NCI-H2227 treated with DMSO at 0.1 percent for 48 hours (cell line): ENCODE measurements at regions not wholly inside any gene's neighbourhood (a gene's known extent, or its start where the extent isn't known, plus 50 kb on each side); places are given as distances from the start of the nearest gene placed in this dataset.

Experiments used
- DNase-seq: peaks from one replicate; lab custom pipeline; 2025; lab: John Stamatoyannopoulos, UW

- no peak for DNase-seq
Measured at GRCh38 chr19:27694361-27695055, 1518.4 kb downstream of the UQCRFS1 start.

GRCh38 chr19:27691991-27692390 lies 1521.0 kb downstream of the UQCRFS1 start:
- no peak for DNase-seq

GRCh38 chr19:27689734-27690241 lies 1523.2 kb downstream of the UQCRFS1 start:
- no peak for DNase-seq

- no peak for DNase-seq
Measured at GRCh38 chr19:27684293-27684692, 1528.7 kb downstream of the UQCRFS1 start.

GRCh38 chr19:27681972-27682371 lies 1531.0 kb downstream of the UQCRFS1 start:
- no peak for DNase-seq

- no peak for DNase-seq
Measured at GRCh38 chr19:27679905-27680304, 1533.0 kb downstream of the UQCRFS1 start.

DNA sequence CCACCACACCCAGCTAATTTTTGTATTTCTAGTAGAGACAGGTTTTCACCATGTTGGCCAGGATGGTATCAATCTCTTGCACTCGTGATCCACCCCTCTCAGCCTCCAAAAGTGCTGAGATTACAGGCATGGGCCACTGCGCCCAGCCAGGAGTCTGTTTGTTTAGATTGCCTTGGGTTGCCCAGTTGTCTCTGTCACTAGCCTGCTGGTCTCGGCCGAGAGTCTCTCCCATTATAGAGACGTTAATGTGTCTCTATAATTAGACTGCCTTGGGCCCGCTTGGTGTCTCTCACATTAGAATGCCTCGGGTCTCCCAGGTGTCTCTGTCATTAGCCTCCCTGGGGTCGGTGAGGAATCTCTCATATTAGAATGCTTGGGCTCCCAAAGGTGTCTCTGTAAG lies 1533.6 kb downstream of the UQCRFS1 start:
- DNase-seq, result no peak

DNA sequence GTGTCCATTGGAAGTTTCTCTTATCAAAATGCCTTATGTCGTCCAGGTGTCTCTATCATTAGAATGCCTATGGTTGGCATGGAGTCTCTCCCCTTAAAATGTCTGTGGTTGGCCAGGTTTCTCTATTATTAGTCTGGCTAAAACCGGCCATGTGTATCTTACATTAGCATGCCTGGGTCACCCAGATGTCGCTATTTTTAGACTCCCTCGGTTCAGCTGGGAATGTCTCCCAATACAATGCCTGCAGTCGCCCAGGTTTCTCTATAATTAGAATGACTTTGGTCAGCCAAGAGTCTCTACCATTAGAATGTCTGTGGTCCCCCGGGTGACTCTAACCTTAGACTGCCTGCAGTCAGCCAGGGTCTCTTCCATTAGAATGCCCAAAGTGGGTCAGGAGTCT lies 1536.1 kb downstream of the UQCRFS1 start:
- DNase-seq, result no peak

DNA sequence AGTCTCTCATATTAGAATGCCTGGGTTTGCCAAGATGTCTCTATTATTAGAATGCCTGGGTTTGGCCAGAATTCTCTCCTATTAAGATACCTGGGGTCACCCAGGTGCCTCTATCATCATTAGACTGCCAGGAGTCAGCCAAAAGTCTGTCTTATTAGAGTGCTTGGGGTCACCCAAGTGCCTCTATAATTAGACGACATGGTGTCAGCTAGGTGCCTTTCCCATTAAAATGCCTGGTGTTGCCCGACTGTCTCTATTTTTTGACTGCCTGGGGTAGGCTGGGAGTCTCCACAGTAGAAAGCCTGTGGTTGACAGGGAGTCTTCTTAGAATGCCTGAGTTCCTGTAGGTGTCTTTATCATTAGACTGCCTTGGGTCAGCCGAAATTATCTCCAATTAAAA lies 1536.6 kb downstream of the UQCRFS1 start:
- DNase-seq, result no peak

DNA sequence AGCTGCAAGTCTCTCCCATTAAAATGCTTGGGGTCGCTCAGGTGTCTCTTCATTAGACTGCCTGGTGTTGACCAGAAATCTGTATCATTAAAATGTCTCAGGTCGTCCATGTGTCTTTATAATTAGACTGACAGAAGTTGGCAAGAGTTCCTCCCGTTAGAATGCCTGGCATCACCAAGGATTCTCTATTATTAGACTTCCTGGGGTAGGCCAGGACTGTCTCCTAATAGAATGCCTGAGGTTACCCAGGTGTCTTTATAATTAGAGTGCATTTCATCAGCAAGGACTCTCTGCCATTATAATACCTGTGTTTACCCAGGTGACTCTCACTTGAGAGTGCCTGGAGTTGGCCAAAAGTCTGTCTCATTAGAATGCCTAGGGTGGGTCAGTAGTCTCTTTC lies 1537.2 kb downstream of the UQCRFS1 start:
- no peak for DNase-seq

DNA sequence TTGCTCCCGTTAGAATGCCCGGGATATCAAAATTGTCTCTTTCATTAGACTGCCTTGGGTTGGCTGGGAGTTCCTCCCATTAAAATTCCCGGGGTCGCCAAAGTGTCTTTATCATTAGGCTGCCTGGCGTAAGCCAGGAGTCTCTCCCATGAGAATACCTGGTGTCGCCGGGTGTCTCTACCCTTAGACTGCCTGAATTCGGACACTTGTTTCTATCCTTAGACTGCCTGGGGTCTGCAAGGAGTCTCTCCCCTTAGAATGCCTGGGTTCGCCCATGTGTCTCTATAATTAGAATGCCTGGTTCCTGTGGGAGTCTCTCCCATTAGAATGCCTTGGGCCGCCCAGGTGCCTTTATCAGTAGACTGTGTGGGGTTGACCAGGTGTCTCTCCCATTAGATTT lies 1538.2 kb downstream of the UQCRFS1 start:
- no peak for DNase-seq

DNA sequence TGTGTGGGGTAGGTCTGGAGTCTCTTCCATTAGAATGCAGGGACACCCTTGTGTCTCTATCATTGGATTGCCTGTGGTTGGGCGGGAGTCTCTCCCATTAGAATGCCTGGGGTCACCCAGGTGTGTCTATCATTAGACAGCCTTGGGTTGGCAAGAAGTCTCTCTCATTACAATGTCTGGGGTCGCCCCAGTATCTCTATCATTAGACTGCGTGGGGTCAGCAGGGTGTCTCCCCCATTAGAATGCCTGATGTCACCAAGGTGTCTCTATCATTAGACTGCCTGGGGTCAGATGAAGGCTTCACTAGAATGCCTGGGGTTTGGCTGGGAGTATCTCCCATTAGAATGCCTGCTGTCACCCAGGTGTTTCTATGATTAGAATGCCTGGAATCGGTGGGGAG lies 1539.0 kb downstream of the UQCRFS1 start:
- DNase-seq, result no peak

GRCh38 chr19:27672309-27673047 lies 1540.5 kb downstream of the UQCRFS1 start:
- no peak for DNase-seq

DNA sequence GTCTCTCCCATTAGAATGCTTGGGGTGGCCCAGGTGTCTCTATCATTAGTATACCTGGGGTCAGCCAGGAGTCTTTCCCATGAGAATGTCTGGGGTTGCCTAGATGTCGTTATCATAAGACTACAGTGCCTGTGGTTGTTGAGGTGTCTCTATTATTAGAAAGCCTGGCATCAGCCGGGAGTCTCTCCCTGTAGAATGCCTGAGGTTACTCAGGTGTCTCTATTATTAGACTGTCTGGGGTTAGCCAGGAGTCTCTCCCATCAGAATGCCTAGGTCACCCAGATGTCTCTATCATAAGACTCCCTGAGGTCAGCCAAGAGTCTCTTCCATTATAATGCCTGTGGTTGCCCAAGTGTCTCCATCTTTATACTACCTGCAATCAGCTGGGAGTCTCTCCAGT lies 1541.1 kb downstream of the UQCRFS1 start:
- no peak for DNase-seq

- no peak for DNase-seq
Measured at GRCh38 chr19:27660428-27660827, 1552.5 kb downstream of the UQCRFS1 start.

GRCh38 chr19:27657271-27658051 lies 1555.5 kb downstream of the UQCRFS1 start:
- no peak for DNase-seq

DNA sequence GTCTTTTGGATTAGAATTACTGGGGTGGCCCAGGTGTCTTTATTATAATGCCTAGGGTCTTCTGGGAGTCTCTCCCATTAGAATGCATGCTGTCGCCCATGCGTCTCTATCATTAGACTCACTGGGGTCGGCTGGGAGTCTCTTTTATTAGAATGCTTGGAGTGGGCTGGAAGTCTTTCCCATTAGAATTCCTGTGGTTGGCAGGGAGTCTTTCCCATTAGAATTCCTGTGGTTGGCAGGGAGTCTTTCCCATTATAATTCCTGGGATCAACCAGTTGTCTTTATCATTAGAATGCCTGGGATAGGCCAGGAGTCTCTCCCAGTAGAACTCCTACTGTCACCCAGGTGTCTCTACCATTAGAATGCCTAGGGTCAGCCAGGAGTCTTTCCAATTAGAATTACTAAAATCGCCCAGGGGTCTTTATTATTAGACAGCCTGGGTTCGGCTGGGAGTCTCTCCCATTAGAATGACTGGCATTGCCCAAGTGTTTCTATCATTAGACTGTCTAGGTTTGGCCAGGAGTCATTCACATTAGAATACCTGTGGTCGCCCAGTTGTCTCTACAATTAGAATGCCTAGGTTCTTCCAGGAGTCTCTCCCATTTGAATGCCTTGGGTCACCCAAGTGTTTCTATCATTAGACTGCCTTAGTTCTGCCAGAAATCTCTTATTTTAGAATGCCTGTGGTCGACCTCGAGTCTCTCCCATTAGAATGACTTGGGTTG lies 1558.5 kb downstream of the UQCRFS1 start:
- no peak for DNase-seq

DNA sequence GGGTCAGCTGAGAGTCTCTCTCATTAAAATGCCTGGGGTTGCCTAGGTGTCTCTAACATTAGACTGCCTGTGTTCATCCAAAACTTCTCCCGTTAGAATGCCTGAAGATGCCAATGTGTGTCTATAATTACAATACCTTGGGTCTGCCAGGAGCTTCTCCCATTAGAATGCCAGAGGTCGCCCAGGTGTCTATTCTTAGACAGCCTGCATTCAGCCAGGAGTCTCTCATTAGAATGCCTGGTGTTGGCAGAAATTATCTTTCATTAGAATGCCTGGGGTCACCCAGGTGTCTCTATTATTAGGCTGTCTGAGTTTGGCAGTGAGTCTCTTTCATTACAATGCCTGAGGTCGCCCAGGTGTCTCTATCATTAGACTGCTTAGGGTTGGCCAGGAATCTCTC lies 1560.2 kb downstream of the UQCRFS1 start:
- DNase-seq, result no peak

- DNase-seq, result no peak
Measured at GRCh38 chr19:27652281-27652680, 1560.7 kb downstream of the UQCRFS1 start.

GRCh38 chr19:27647423-27647822 lies 1565.5 kb downstream of the UQCRFS1 start:
- DNase-seq, result no peak

DNA sequence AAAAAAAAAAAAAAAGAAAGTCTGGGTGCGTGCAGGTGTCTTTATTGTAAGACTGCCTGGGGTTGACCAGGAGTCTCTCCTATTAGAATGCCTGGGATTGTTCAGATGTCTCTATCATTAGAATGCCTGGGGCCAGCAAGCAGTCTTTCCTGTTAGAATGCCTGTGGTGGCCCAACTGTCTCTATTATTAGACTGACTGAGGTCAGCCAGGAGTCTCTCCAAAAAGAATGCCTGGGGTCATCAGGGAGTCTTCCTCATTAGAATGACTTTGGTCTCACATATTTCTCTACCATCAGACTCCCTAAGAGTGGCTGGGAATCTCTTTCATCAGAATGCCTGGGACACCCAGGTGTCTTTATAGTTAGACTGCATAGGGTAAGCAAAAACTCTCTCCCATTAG lies 1577.5 kb downstream of the UQCRFS1 start:
- DNase-seq, result no peak

DNA sequence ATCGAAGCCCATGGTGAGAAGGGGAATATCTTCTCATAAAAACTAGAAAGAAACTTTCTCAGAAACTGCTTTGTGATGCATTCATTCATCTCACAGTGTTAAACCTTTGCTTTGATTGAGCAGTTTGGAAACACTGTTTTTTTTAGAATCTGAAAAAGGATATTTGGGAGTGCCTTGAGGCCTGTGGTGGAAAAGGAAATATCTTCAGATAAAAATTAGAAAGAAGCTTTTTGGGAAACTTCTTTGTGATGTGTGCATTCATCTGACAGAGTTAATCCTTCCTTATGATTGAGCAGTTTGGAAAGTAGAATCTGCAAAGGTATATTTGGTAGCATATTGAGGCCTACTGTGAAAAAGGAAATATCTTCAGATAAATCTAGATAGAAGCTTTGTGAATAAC lies 1594.9 kb downstream of the UQCRFS1 start:
- DNase-seq, result no peak
